HEK293T (cell line): ENCODE measurements at regions not wholly inside any gene's neighbourhood (a gene's known extent, or its start where the extent isn't known, plus 50 kb on each side); places are given as distances from the start of the nearest gene placed in this dataset.
"Not testable (repeated sequence)": the region's sequence is repeated elsewhere in the genome, so short reads cannot be mapped to it uniquely, and the experiment has no call there.

Source experiments
- CTCF ChIA-PET: fragments of 350-600 bp; formaldehyde crosslinking; extraction: SDS; loops from one replicate; lab custom pipeline; 2021; ENCODE audit warnings: antibody characterized with exemption, inconsistent platforms; lab: Yijun Ruan, JAX
- POLR2A ChIA-PET: fragments of 350-600 bp; formaldehyde crosslinking; extraction: SDS; loops from one replicate; lab custom pipeline; 2020; ENCODE audit warnings: antibody characterized with exemption, inconsistent platforms; lab: Yijun Ruan, JAX
- DNase-seq: peaks from one replicate; pipeline ENCODE4 v3.0.0; 2012; ENCODE audit warnings: mixed read lengths; ENCODE audit errors: extremely low spot score
- ARNT ChIP-seq: fragments of 450-650 bp; IDR thresholded peaks from 2 replicates; pipeline ENCODE4 v1.6.1; 2017; ENCODE audit warnings: mild to moderate bottlenecking
- BHLHE40 ChIP-seq: fragments of 450-650 bp; IDR thresholded peaks from 2 replicates; pipeline ENCODE4 v1.6.1; 2016; ENCODE audit warnings: mild to moderate bottlenecking, moderate library complexity, borderline replicate concordance
- CTBP1 ChIP-seq: fragments of 450-650 bp; IDR thresholded peaks from 2 replicates; pipeline ENCODE4 v1.6.1; 2016; ENCODE audit warnings: borderline replicate concordance
- ELF4 ChIP-seq: fragments of 450-650 bp; IDR thresholded peaks from 2 replicates; pipeline ENCODE4 v1.6.1; 2017; ENCODE audit warnings: antibody characterized with exemption
- FOXA1 ChIP-seq: fragments of 450-650 bp; IDR thresholded peaks from 2 replicates; pipeline ENCODE4 v1.6.1; 2016; ENCODE audit warnings: mild to moderate bottlenecking
- FOXK2 ChIP-seq: fragments of 450-650 bp; IDR thresholded peaks from 2 replicates; pipeline ENCODE4 v1.6.1; 2016; ENCODE audit warnings: mild to moderate bottlenecking
- FOXM1 ChIP-seq: fragments of 450-650 bp; IDR thresholded peaks from 2 replicates; pipeline ENCODE4 v1.6.1; 2017; ENCODE audit warnings: mild to moderate bottlenecking, borderline replicate concordance
- HDGF ChIP-seq: fragments of 450-650 bp; IDR thresholded peaks from 2 replicates; pipeline ENCODE4 v1.6.1; 2017; ENCODE audit warnings: antibody characterized with exemption, borderline replicate concordance
- L3MBTL2 ChIP-seq: fragments of 450-650 bp; conservative IDR thresholded peaks from 2 replicates; pipeline ENCODE4 v1.6.1; 2016; ENCODE audit warnings: mild to moderate bottlenecking
- LEF1 ChIP-seq: fragments of 450-650 bp; IDR thresholded peaks from 2 replicates; pipeline ENCODE4 v1.6.1; 2017; ENCODE audit warnings: mild to moderate bottlenecking, borderline replicate concordance
- NFRKB ChIP-seq: fragments of 450-650 bp; IDR thresholded peaks from 2 replicates; pipeline ENCODE4 v1.6.1; 2016; ENCODE audit warnings: mild to moderate bottlenecking, moderate library complexity
- PKNOX1 ChIP-seq: fragments of 450-650 bp; IDR thresholded peaks from 2 replicates; pipeline ENCODE4 v1.6.1; 2016
- SP1 ChIP-seq: fragments of 450-650 bp; IDR thresholded peaks from 2 replicates; pipeline ENCODE4 v1.6.1; 2017
- SUZ12 ChIP-seq: fragments of 450-650 bp; IDR thresholded peaks from 2 replicates; pipeline ENCODE4 v1.6.1; 2016; ENCODE audit warnings: mild to moderate bottlenecking
- TARDBP ChIP-seq: fragments of 450-650 bp; IDR thresholded peaks from 2 replicates; pipeline ENCODE4 v1.6.1; 2016
- ZNF384 ChIP-seq: fragments of 450-650 bp; IDR thresholded peaks from 2 replicates; pipeline ENCODE4 v1.6.1; 2016

DNA sequence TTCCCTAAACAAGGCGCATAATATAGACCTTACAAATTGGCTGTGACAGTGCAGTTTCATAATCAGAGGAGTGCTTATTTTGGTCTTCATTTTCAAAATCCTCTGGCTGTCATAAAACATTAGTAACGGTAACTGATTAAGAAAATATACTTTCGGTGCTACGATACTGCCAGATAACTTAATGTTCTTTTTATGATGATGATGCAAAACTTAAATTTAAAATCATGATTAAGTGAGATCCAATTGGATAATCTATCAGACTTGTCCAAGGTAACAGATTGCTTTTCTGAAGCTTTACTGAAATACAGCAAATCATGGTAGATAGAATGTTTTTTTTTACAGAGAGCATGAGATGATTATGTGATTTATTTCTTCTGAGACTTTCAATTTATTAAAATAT, 364.2 kb upstream of the CNTN3 start:
- ChIA-PET POLR2A (no interaction called here), CTCF (no interaction called here)
- TF ChIP-seq FOXM1 (no peak), SUZ12 (no peak), L3MBTL2 (no peak), FOXA1 (no peak), BHLHE40 (no peak), ARNT (no peak), SP1 (no peak), NFRKB (no peak), PKNOX1 (no peak), FOXK2 (no peak), HDGF (no peak), ZNF384 (no peak), LEF1 (no peak), ELF4 (no peak), CTBP1 (no peak)
- no peak for DNase-seq

DNA sequence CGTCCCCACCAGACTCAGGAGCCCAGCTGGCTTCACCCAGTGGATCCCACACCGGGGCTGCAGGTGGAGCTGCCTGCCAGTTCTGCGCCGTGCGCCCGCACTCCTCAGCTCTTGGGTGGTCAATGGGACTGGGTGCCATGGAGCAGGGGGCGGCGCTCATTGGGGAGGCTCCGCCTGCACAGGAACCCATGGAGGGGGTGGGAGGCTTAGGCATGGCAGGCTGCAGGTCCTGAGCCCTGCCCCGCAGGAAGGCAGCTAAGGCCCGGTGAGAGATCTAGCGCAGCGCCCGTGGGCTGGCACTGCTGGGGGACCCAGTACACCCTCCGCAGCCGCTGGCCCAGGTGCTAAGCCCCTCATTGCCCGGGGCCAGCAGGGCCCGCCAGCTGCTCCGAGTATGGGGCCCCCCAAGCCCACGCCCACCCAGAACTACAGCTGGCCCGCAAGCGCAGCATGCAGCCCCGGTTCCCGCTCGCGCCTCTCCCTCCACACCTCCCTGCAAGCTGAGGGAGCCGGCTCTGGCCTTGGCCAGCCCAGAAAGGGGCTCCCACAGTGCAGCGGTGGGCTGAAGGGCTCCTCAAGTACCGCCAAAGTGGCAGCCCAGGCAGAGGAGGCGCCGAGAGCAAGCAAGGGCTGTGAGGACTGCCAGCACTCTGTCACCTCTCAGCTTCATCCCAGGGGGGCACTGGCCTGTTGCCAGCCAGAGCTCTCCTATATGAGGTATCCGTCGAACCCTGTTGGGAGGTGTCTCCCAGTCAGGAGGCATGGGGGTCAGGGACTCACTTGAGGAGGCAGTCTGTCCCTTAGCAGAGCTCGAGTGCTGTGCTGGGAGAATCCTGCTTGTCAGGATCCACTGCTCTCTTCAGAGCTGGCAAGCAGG, 370.8 kb upstream of the CNTN3 start:
- POLR2A ChIA-PET, CTCF ChIA-PET, DNase-seq: not testable (repeated sequence)

GRCh38 chr3:74988095-74988494, 373.6 kb upstream of the CNTN3 start:
- DNase-seq, result no peak
- CTCF ChIA-PET, result no interaction called here
- TF ChIP-seq CTBP1, result no peak
- no peak for TF ChIP-seq FOXK2
- TF ChIP-seq FOXM1, result no peak
- TF ChIP-seq SP1, result no peak
- no peak for TF ChIP-seq ELF4
- no peak for TF ChIP-seq ZNF384
- POLR2A ChIA-PET, result no interaction called here

- ChIA-PET POLR2A (no interaction called here), CTCF (no interaction called here)
- TF ChIP-seq SP1, result no peak
- TF ChIP-seq BHLHE40, result no peak
- TF ChIP-seq LEF1, result no peak
- TF ChIP-seq ZNF384, result no peak
- DNase-seq, result no peak
These were observed 378.4 kb upstream of the CNTN3 start for GRCh38 chr3:74992898-74993297.

DNA sequence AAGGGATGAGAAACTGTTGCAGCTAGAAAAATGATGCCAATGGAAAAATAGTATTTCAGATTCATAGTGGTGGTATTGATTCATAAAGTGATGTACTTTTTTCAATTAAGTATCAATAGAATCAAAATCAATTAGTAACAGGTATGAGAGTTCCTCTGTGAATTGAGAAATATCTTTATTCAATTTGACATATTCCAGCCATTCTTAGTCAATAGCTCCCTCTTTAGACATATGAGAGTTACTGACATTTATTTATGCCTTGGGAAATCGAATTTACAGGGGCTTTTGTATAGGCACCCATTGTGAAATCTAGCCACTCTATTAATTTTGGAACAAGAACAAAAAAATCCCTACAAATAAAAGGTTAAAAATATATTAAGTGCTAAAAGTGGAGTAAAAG, 386.9 kb upstream of the CNTN3 start:
- ChIA-PET CTCF (interaction anchor here (0.8 kb wide), 1 partner anchor 729 kb away, joined by 3 read pairs; no protein-coding TSS in a partner anchor), POLR2A (no interaction called here)
- TF ChIP-seq HDGF (no peak), ELF4 (no peak), NFRKB (no peak), FOXM1 (no peak), BHLHE40 (no peak), ARNT (no peak), SUZ12 (no peak), TARDBP (no peak), LEF1 (no peak), CTBP1 (no peak), PKNOX1 (no peak), L3MBTL2 (no peak), FOXA1 (no peak), SP1 (no peak), FOXK2 (no peak), ZNF384 (no peak)
- no peak for DNase-seq

DNA sequence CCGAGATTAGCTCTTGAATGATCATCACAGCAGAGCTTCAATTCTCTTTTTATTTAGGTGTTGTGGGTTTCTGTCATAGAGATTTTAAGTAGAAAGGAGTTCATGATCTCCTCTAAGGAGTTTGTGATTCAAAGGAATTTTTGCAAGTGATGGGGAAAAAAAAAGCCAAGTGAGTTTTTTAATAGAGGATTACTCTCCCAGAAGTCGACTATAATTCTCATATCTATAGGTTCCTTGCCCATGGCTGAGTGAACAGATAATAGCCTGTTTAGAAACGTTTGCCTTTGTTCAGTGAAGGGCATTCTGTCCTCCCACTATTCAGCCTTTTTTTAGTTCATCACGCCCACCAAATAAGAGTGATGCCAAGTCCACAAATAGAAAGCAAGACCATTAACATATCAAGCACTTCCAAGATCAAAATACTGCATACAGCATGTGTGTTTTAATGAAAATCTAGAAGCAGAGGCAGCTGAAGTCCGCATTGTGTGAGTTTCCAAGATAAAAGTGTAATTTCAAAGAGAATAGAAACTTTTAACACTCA, 398.4 kb upstream of the CNTN3 start:
- POLR2A ChIA-PET, result no interaction called here
- no peak for DNase-seq
- CTCF ChIA-PET, result no interaction called here
- no peak for TF ChIP-seq BHLHE40
- no peak for TF ChIP-seq LEF1
- TF ChIP-seq L3MBTL2, result no peak
- no peak for TF ChIP-seq TARDBP
- TF ChIP-seq CTBP1, result no peak
- no peak for TF ChIP-seq ZNF384
- no peak for TF ChIP-seq FOXA1
- no peak for TF ChIP-seq PKNOX1
- no peak for TF ChIP-seq HDGF
